RWPE2 (cell line): ENCODE measurements at regions not wholly inside any gene's neighbourhood (a gene's known extent, or its start where the extent isn't known, plus 50 kb on each side); places are given as distances from the start of the nearest gene placed in this dataset.

Experiments used
- ATAC-seq: fragments of 200-7000 bp; cut with Tn5 transposase; 3 replicates; pipeline ENCODE4 v1.9.1; 2021; ENCODE audit warnings: low read depth
- DNase-seq: peaks from one replicate; pipeline ENCODE4 v3.0.0-alpha.2; 2020; ENCODE audit warnings: low spot score
- H3K27ac ChIP-seq: fragments of 450-650 bp; 2 replicates; pipeline ENCODE4 v1.5.1; 2017; ENCODE audit warnings: mild to moderate bottlenecking; ENCODE audit not compliant: poor library complexity, severe bottlenecking
- H3K27me3 ChIP-seq: fragments of 250-450 bp; sonication (Bioruptor Pico); 2 replicates; pipeline ENCODE4 v1.5.1; 2021; ENCODE audit warnings: mild to moderate bottlenecking, moderate library complexity; ENCODE audit not compliant: insufficient read depth, poor library complexity, severe bottlenecking
- H3K36me3 ChIP-seq: fragments of 250-450 bp; sonication (Bioruptor Pico); 2 replicates; pipeline ENCODE4 v1.5.1; 2020; ENCODE audit warnings: low read depth, mild to moderate bottlenecking, moderate library complexity
- H3K4me1 ChIP-seq: fragments of 250-450 bp; sonication (Bioruptor Pico); 2 replicates; pipeline ENCODE4 v1.5.1; 2021; ENCODE audit warnings: mild to moderate bottlenecking, moderate library complexity; ENCODE audit not compliant: insufficient read depth, poor library complexity, severe bottlenecking
- H3K4me3 ChIP-seq: fragments of 250-450 bp; sonication (Bioruptor Pico); 2 replicates; pipeline ENCODE4 v1.5.1; 2021; ENCODE audit warnings: mild to moderate bottlenecking, moderate library complexity; ENCODE audit not compliant: severe bottlenecking
- H3K9me3 ChIP-seq: fragments of 250-450 bp; sonication (Bioruptor Pico); 2 replicates; pipeline ENCODE4 v1.5.1; 2021; ENCODE audit warnings: mild to moderate bottlenecking, moderate library complexity; ENCODE audit not compliant: severe bottlenecking
- TF ChIP-seq, protein P1 (sequence below): fragments of 450-650 bp; IDR thresholded peaks from one replicate; pipeline ENCODE4 v1.5.1; 2017; ENCODE audit warnings: mild to moderate bottlenecking, moderate library complexity; ENCODE audit not compliant: poor library complexity, severe bottlenecking

- no peak overlapping the region for H3K27ac ChIP-seq
- no peaks in the 10 kb centered on the region for H3K36me3 ChIP-seq
- no peaks in the 10 kb centered on the region for H3K4me1 ChIP-seq
- TF ChIP-seq, protein P1, sequence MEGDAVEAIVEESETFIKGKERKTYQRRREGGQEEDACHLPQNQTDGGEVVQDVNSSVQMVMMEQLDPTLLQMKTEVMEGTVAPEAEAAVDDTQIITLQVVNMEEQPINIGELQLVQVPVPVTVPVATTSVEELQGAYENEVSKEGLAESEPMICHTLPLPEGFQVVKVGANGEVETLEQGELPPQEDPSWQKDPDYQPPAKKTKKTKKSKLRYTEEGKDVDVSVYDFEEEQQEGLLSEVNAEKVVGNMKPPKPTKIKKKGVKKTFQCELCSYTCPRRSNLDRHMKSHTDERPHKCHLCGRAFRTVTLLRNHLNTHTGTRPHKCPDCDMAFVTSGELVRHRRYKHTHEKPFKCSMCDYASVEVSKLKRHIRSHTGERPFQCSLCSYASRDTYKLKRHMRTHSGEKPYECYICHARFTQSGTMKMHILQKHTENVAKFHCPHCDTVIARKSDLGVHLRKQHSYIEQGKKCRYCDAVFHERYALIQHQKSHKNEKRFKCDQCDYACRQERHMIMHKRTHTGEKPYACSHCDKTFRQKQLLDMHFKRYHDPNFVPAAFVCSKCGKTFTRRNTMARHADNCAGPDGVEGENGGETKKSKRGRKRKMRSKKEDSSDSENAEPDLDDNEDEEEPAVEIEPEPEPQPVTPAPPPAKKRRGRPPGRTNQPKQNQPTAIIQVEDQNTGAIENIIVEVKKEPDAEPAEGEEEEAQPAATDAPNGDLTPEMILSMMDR = no peak
- H3K4me3 ChIP-seq = no peak overlapping the region
- ATAC-seq (no peak), DNase-seq (no peak)
- H3K27me3 ChIP-seq = peaks cover 8% of the 10 kb centered on the region
- no peaks in the 10 kb centered on the region for H3K9me3 ChIP-seq
These were observed 69.5 kb upstream of the NEO1 start for GRCh38 chr15:72982714-72983113.

DNA sequence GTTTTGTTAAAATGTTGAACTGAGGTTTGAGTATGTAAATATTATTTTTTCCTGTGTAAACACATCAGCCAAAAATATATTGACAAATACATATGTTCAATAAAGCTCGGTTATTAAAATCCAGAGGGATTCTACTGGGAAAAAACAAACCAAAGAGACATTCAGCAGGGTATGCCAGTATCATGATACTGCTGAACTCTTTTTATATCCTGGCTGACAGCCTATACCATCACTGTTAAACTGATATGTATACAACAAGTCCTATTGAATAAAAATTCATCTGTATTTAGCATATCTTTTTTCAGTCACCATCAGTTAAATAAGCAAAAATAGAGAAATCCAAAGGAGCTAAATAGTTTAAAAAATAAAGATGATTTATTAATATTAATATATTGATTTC, 71.6 kb upstream of the NEO1 start:
- H3K4me1 ChIP-seq = no peaks in the 10 kb centered on the region
- no peaks in the 10 kb centered on the region for H3K36me3 ChIP-seq
- no peak overlapping the region for H3K27ac ChIP-seq
- no peak for DNase-seq
- no peak overlapping the region for H3K4me3 ChIP-seq
- peaks cover 8% of the 10 kb centered on the region for H3K27me3 ChIP-seq
- TF ChIP-seq, protein P1 = no peak
- H3K9me3 ChIP-seq = no peaks in the 10 kb centered on the region
- no peak for ATAC-seq

DNA sequence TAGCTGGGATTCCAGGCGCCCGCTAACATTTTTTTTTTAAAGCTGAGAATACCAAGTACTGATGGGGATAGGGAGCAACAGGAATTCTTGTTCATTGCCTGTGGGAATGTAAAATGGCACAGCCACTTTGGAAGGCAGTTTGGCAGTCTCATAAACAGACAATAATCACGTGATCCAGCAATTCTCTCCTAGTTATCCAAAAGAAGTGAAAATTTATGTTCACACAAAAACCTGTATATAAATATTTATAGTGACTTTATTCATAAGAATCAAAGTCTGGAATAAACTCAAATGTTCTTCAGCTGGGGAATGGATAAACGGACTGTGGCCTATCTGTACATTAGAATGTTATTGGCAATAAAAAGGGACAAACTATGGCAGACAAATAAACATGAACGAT, 72.5 kb upstream of the NEO1 start:
- Histone ChIP-seq H3K4me1 (no peaks in the 10 kb centered on the region), H3K36me3 (no peaks in the 10 kb centered on the region), H3K4me3 (no peak overlapping the region), H3K9me3 (no peaks in the 10 kb centered on the region), H3K27me3 (peaks cover 8% of the 10 kb centered on the region), H3K27ac (no peak overlapping the region)
- no peak for DNase-seq
- ATAC-seq = no peak
- TF ChIP-seq, protein P1 = no peak

DNA sequence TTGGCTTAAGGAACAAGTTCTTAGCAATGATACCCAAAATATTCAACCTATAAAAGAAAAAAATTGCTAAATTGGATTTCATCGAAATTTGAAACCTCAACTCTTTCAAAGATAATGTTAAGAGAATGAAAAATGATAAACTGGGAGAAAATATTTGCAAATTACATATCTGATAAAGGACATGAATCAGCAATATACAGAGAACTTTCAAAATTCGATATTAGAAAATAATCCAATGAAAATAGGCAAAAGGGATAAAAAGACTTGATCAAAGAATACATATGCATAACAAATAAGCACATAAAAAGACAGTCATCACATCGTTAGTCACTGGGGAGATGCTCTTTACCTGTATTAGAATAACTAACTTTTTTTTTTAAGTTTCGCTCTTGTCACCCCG, 73.0 kb upstream of the NEO1 start:
- no peak for DNase-seq
- ATAC-seq = no peak
- Histone ChIP-seq H3K9me3 (no peaks in the 10 kb centered on the region), H3K27ac (no peak overlapping the region), H3K27me3 (peaks cover 8% of the 10 kb centered on the region), H3K4me1 (no peaks in the 10 kb centered on the region), H3K36me3 (no peaks in the 10 kb centered on the region), H3K4me3 (no peak overlapping the region)
- TF ChIP-seq, protein P1 = no peak

DNA sequence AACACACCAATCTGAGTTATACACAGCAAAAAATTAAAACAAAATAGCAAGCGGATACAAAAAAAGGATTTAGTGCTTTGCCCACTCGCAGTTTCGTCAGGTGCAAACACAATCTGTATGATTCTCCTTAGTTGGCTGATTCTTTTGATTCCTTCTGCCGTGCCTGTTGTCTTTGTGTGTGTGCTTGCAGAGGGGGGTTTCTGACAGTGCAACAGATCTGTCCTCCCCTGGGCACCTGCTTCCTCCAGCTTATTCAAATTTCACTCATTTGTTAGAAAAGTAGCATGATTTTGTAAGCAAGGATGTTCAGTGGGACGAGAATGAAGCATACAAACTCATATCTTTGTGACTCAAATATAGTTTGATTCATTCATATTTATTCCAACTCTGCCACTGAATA, 74.0 kb upstream of the NEO1 start:
- Histone ChIP-seq H3K4me1 (no peaks in the 10 kb centered on the region), H3K4me3 (no peak overlapping the region), H3K27ac (no peak overlapping the region), H3K36me3 (no peaks in the 10 kb centered on the region), H3K9me3 (no peaks in the 10 kb centered on the region), H3K27me3 (peaks cover 8% of the 10 kb centered on the region)
- no peak for DNase-seq
- no peak for ATAC-seq
- TF ChIP-seq, protein P1 = no peak
